ENCODE measurements at regions not wholly inside any gene's neighbourhood (a gene's known extent, or its start where the extent isn't known, plus 50 kb on each side); places are given as distances from the start of the nearest gene placed in this dataset.

DNA sequence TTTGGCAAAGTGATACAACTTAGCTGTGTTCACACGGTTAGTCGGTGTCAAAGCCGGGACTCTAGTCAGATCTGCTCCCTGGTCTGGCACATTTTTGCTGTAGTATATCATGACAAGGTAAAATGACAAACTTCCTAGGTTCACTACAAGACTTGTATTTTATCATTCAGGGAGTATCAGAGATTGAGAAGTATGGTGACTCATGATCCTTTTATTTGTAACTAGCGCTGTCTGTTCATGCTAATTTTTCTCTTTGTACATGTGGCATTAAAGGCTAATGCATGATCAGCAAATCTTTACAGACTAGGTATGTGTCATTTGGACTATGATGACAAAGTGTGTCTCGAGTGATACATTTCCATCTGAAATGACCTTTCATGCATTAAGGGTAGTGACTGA is 326.7 kb downstream of the SIPA1L2 start:
- no peak for DNase-seq

DNA sequence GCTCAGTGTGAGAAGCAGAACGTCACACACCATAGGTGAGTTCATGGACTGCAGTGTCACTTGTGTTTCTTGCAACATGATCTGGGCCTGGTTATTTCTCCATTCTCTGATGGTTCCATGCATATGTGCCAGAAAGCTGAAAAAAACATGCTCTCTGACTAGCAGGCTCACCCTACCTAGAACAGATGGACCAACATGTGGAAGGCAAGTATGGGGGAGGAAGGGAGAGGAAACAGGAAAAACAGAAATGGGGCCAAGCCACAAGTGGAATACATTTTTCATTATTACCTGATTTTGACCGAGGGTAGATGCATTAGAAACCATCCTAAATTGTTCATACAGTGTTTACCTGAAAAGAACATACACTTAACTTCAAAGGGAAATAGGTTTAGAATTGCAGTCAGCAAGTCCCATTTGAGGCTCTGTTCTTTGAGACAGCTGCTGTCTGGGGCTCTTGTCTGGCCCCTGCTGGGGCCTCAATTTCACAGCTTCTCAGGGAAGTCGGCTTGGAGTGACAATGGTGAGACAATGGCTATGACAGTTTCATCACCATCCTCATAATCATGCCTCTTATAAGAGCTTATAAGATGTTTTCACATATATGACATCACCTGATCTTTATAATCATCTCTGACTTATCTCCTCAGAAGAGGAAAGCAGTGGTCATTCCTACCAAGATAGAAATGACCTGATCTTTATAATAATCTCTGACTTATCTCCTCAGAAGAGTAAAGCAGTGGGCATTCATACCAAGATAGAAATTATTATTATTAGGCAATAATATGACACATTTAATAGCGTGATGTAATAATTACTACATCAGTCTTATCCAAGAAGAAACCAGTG is 327.3 kb downstream of the SIPA1L2 start:
- no peak for DNase-seq

DNA sequence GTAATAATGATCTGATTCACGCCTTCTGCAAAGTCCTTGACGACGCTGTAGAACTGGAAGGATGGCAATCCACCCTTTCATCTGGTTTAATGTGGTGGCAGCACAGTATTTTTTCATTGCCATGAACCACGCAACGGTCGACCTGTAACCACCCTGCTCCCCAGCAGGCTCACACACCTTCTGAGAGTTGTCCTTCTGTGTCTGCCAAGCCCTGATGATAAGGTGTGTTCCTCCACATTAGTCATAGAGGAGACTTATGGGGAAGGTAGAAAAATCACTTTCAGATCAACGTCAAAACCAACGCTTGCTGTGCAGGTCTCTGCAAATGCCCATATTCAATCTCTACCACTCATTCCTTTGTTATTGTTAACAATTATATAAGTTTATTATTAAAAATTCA is 328.7 kb downstream of the SIPA1L2 start:
- DNase-seq: no peak

DNA sequence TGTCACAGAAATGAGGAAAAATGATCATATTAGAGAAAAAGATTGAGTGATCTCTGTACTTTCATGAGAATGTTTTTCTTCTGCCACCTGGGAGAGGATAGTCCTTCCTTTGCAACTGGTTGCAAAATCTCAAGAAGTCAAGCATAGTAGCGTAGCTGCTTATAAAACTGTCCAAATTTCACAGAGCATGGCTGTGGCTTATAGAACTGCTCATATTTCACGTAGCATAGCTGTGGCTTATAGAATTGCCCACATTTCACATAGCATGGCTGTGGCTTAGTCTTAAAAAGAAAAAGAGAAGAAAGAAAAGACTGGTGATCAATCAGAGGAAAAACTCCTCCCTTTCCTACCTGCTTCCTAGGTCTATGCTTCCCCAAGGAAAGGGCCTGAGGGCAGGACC is 329.5 kb downstream of the SIPA1L2 start:
- no peak for DNase-seq

DNA sequence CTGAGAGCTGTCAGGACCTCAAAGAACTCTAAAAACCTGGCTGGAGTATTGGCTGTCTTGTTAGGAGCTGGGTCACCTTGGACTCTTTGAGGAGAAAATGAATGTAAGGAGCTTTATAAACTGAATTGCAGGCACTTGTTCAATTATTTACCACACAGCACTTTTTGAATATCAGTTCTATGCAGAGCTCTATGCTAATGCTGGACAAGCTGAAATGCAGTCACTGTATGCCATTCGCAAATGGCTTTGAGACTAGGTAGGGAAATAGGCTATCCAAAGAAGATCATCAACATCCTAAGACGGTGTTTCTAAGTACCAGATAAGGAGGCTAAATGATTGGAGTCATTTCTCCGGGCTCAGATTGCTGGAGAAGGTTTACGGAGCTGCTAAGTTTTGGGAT is 333.5 kb downstream of the SIPA1L2 start:
- DNase-seq: no peak

DNA sequence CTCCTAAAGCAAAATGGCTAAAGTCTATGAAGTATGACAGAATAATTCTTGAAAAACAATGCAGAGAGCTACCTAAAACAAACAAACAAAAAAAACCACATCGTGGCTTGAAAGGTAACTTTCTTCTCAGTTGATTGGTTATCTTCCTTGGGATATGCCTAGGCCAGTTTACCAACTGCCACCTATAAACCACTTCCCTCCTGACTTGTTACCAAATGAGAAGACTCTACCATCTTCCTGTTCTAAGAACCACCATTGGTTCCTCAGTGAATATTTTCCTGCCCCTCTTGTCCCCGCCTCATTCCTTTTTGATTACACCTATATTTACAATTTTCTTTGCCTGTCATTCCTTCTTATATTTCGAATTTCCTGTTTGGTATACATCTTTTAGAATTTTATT is 336.6 kb downstream of the SIPA1L2 start:
- DNase-seq: no peak

DNA sequence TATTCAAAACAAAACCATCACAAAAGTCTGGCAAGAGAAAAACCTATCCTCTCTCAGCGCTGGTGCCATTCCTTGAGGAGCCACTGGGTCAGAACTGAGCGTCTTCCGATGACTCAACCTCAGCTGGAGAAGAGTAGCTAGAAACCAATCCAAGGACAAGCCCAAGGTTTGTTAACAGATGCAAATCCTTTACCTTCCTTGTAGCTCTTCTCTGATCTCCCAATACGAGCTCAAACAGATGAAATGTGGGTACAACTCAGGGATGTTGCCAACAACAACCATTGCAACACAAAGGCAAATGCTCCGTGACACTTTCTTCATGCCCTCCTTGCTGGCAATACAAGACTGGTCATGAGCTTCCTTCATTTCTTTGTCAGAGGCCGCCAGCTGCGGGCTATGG is 337.1 kb downstream of the SIPA1L2 start:
- no peak for DNase-seq

DNA sequence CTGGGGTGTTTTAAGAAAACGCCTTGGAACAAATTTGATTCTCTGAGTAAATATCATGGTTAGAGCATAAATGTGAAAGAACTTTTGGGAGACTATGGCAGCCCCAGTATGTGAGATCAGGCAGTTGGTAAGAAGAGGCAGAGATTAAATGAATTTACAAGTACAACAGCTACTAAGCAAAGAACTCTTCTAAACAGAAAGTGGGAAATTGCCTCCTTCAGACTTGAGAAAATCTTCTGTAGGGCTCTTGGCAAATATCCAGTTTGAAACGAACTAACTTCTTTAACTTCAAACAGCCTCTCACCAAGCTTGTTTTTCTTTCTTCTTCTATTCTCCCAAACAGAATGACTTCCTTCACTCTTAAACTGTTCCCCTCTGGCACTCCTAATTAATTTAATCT is 337.7 kb downstream of the SIPA1L2 start:
- DNase-seq: no peak

DNA sequence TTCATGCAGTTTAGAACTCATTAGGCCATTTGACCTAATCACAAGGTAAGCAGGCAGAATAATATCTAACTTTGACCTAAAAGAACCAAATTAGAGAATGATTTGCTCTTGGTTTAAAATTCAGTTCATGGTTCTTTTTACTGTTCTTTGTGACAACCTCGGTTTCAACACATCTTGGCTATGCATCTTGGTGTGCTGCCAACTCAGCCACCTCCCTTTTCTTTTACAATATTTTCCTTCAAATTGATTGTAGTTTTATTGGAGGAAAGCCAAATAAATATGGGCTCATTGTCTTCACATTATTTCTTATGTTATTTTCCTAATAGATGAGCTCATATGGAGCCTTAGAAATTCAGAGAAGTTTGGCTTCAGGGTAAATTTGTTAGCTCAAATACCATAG is 338.3 kb downstream of the SIPA1L2 start:
- DNase-seq: no peak

DNA sequence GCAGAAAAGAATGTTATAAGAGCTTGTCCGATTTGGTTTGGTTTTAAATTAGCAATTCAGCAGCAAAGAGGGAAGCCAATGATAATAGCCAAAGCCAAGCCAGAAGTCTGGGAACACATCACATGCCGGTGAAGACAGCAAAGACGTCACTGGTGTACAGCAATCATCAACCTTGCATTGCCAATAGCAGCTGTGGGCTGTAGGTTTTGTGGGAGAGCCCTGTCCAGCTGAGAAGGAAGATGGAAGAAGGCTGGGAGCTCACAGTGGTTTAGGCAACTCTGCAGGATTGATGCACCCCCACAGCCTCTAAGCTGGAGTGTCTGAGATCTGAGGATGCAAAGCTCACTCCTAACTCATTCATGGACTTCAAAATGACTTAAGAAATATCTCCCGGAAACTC is 338.7 kb downstream of the SIPA1L2 start:
- no peak for DNase-seq

DNA sequence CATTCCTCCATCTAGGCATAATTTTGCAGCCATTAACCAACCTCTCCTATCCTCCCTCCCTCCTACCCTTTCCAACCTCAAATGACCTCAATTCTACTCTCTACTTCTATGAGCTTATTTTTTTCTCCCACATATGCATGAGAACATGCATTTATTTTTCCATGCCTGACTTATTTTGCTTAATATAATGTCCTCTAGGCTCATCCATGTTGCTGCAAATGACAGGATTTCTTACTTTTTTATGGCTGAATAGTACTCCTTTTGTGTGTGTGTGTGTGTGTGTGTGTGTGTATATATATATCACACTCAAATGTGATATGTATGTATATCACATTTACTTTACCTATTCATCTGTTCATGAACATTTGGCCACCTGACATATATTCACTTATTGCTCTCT is 339.4 kb downstream of the SIPA1L2 start:
- DNase-seq: no peak

DNA sequence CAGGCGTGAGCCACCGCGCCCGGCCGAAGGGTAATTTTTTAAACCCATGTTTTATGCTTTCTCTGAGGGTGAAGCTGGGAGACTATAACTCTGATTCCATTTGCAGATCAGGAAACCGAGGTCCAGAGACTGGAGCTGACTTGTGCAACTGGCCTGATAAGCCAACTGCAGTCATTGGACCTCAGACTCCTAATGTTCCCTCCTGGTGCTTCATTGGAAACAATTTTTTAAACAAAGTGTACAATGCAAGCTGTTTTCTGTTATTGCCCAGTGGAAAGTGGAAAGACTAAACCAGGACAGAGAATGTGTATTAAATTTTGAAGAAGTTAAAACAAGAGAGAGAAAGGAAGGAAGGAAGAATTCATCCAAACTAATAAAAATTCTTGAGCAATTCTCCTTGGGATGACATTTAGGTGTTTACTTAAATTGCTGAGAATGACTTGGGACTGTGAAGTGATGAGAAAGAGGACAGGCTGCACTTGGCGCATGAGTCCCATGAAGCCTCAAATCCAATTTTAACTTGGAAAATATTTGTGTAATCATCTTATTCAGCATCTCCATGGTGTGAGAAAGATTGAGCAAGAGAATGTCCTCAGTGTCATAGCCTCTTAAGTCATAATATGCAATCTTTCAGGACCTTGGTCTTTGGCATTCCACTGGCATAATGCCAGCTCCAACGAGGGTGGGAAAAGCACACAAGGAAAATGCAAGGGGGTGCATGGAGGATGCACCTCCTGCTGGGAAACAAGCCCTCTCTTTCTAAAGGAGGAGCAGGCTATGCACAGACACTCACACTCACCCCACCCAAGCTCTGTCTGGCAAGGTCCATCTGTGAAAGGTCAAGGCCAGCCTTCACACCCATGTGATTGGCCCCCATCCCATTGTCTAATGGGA is 342.0 kb downstream of the SIPA1L2 start:
- DNase-seq: no peak

DNA sequence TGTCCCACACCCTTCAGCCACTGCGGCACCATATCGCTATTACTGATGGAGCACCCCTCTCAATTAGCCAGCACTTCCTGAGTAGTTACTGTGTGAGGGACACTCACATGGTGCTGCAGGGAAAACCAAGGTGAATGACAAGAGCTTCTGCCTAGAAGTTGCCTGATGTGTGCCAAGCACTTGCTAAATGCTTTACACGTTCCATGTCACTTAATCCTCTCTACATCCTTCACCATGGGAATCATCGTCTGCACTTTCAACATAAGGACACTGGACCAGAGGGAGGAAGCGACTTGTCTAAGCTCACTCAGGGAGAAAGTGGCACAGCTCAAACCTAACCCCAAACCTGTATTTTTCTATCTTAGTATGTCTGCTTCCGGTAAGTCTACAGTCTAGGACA is 344.8 kb downstream of the SIPA1L2 start:
- DNase-seq: no peak

DNA sequence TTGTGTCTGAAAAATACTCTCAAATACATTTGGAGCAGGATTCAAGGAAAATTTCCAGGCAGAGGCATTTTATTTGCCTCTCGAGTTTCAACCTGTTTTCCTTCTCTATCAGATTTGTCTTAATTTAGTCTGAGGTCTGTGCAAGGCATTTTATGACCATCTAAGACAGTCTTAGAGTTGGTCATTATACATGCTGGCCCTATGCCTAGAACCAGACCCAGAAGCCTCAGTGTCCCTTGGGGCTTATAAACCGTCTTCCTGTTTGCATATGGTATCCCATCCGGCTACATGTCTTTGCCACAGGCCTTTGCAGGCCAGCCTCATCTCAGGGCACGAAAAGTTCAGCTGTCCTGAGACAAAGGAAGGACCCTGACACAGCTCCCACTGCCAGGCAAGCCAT is 346.1 kb downstream of the SIPA1L2 start:
- no peak for DNase-seq

DNA sequence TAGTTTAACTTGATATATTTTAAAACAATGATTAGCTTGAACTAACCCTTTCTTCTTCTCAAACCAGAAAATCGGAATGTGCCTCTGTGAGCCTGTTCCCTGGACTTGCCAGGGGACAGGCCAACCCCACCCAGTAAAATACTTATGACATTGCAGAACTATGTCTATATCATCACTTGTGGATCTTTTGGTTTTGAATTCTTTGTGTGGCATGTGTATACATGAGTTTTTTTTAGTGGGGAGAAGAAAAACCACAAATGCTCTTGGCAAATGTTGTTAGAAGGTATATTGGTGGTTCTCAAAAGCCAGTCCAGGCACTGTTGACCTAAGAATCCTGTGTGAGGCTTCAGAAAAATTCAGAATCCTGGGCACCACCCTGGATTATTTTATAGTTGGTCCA is 347.4 kb downstream of the SIPA1L2 start:
- no peak for DNase-seq

DNA sequence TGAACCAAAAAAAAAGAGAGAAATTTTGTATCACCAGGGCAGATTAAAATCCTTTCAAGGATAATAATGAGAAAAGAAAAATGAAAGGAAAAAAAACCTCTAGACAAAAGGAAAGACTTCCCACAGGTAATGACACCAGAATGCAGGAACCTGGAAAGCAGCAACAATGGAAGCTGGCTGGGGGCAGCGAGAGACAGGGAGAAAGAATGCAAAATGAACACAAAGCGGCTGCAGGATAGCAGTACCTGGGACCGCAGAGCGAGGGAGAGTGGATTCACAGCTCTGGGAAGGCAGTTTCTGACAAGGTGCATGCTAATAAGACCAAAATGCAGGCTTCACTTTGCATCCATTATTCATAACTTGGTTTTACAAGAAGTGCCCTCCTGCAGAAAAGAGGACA is 349.0 kb downstream of the SIPA1L2 start:
- DNase-seq: no peak

DNA sequence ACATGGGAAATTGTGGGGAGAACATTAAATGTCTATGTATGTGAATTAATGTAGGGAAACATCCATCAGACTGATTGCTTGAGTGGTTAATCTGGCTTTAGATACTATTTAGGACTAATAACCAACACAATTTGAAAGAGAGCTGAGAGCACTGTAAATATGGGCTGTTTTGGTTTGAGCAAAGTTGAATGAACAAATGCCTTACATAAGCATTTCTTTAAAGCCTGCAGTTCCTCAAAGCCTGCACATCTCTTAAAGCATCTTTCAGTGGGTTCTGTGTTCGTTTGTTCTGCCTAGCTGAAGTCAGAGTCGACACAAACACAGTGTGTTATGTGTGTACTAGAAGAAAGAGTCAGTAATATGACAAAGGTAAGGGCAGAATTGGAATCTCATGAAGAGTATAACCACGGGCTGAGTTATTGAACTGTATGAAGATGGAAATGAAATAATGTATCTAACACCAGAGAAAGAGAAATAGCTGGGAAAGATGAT is 350.0 kb downstream of the SIPA1L2 start:
- no peak for DNase-seq

DNA sequence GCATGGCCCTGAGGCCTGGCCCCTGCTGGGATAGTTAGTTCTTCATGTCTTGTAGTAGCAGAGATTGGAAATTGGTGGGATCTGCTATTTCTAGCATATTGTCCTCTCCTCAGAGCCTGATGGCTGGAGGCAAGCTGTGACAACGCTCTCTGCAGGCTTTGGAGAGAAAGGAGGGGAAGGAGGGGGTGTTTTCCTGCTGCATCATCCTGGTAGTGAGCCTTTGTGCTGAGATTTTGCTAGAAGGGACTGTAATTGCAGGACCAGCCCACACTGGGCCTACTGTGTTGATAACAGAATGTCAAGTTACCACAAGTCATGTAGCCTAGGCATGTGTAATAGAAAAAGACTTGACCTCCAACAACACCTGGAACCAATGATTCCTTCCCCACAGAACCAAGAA is 351.0 kb downstream of the SIPA1L2 start:
- DNase-seq: no peak

DNA sequence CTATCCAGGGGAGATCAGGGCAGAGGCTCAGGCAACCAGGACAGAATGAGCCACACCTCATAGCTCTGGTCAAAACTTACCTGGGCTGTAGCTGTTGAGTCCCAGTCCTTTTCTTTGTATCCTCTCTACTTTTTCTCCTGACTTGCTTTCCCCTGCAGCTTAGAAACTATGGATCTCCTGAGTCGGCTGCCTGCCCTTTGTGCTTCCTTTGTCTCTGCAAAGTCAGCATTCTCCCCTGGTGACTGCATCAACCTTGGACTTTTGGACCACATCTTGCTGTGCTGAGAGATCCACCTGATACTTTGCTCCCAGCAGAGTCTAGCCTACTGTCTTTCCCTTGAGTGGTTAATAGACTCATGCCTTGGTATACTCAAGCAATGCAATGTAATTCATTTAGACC is 353.3 kb downstream of the SIPA1L2 start:
- no peak for DNase-seq

DNA sequence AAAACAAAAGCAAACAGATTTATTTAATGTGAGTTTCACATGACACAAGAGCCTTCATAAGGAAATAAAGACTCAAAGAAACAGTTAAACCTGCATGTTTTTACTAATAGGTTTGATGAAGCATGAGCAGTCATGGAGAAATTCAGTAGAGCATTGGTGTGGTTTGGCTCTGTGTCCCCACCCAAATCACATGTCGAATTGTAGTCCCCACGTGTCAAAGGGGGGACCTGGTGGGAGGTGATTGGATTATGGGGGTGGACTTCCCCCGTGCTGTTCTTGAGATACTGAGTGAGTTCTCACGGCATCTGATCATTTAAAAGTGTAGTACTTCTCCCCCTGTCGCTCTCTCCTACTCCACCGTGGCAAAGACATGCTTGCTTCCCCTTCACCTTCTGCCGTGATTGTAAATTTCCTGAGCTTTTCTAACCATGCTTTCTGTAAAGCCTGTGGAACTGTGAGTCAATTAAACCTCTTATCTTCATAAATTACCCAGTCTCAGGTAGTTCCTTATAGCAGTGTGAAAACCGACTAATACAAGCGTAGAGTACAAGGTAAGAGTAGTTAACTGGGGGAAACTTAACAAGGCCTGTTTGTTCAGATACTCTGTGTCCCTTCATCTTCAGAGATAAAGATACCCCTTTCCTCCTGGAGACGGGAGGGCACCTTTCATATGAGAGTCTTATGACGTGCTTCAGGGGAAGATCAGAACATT is 354.8 kb downstream of the SIPA1L2 start:
- DNase-seq: no peak

DNA sequence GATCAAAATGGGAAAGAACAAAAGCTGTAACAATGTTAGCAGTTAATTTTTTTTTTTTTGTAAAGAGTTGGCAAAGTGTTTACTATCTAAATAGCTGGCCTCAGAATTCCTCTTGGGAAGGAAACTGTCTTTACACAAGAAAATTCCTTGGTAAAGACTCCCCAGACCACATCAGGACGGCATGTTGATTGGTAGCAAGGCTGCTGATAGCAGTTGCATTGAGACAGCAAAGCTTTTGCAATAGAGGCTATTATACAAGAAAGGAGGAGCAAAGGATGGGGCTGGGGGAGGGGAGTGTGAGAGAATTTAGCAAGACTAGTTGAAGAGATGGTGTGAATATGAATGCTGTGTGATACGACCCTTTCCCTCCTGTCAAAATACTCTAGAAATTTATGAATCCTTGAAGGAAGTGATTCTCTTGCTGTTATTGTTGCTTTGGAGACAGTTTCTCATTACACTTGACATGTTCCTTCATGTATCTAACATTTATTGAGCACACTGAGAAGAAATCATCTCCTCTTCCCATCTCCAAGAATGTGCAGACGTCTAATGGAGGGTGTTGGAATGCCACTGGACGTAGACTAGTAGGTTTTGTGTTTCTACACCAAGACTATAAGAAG is 355.6 kb downstream of the SIPA1L2 start:
- DNase-seq: no peak

DNA sequence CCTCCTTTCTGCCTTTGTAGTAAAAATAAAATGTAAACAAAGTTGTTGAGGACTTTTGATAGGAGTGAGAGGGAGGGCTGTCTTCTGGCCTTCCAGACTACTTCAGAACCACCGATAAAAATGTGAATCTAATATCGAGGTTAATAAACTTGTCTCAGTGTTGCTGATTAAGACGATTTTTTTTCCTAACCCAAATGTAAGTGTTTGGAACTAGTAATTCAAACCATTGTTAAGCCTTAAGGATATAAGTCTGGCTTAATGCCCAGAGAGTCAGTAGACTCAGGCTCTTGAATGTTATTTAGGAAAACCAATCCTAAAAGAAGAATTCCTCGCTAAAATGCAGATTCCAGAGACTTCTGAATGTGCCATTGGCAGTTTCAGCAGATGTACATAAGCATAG is 356.9 kb downstream of the SIPA1L2 start:
- no peak for DNase-seq

DNA sequence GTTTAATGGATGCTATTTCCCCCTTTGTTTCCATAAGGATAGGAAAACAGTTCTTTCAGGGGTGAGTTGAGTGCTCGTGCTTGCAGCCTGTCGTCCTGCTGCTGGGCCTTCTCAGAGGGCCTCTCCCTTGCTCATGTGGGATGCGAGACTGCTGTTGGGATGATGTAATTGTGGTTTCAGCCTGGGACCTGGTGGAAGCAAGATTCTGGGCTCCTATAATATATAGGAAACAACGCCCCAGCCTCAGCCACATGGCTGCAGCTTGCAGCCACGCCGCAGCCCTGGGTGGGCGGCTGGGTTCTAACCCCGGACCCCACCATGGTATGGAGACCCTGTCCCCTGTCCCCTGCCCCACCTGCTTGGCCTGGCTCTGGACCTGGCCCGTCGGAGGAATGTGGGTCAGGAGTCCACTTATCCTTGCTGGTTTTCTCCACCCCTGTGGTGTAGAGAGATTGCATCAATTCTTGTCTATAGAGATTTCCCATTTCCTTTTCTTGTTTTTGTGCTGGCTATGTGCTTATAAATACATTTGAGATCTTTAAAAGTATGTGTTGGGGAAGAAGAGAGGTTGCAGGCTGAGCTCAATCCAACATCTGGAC is 357.8 kb downstream of the SIPA1L2 start:
- no peak for DNase-seq

Measured in activated T-cell treated with anti-CD3 and anti-CD28 coated beads, Interleukin-2, amount 50 U/mL, for 1 hour (primary cell).